GM12878 (cell line): ENCODE measurements at regions not wholly inside any gene's neighbourhood (a gene's known extent, or its start where the extent isn't known, plus 50 kb on each side); places are given as distances from the start of the nearest gene placed in this dataset.

Source experiments
- ATAC-seq: fragments of 200-7000 bp; cut with Tn5 transposase; 3 replicates; pipeline ENCODE4 v1.9.1; 2020; ENCODE audit warnings: mild to moderate bottlenecking, moderate library complexity
- BruUV-seq: library from RNA; stranded (reverse); fragments of 400-500 nt; replicated peaks from 2 replicates; lab custom pipeline; 2021; lab: Mats Ljungman, UMichigan
- CTCF ChIA-PET: fragments of 300-600 bp; sonication (Branson Sonifier 250); formaldehyde crosslinking; extraction: SDS; loops from one replicate; lab custom pipeline; 2021; ENCODE audit warnings: inconsistent platforms; lab: Yijun Ruan, JAX
- POLR2A ChIA-PET: fragments of 350-600 bp; formaldehyde crosslinking; extraction: SDS; loops from one replicate; lab custom pipeline; 2021; ENCODE audit warnings: inconsistent platforms; lab: Charles Lee
- RAD21 ChIA-PET: fragments of 300-600 bp; sonication (Branson Sonifier 250); formaldehyde crosslinking; loops from one replicate; lab custom pipeline; 2023; ENCODE audit warnings: antibody characterized with exemption; ENCODE audit not compliant: unreplicated experiment; lab: Charles Lee
- SMC1A ChIA-PET: fragments of 300-600 bp; sonication (Branson Sonifier 250); formaldehyde crosslinking; loops from one replicate; lab custom pipeline; 2023; ENCODE audit not compliant: unreplicated experiment, uncharacterized antibody; lab: Charles Lee
- DNase-seq: peaks from one replicate; pipeline ENCODE4 v3.0.0-alpha.2; 2011; ENCODE audit warnings: low read depth, low spot score
- FAIRE-seq: peaks from 3 replicates; lab custom pipeline; 2011; peaks lifted over from hg19 to GRCh38; lab: Jason Lieb, UNC
- H2AFZ ChIP-seq: 2 replicates; pipeline ENCODE4 v1.6.0; 2011; ENCODE audit warnings: low read depth, low read length, control low read depth; ENCODE audit not compliant: control insufficient read depth
- H3K27ac ChIP-seq: 2 replicates; pipeline ENCODE4 v1.5.1; 2011; ENCODE audit warnings: control low read depth; ENCODE audit not compliant: control insufficient read depth, insufficient read depth
- H3K27me3 ChIP-seq, 2 experiments: replicated peaks in 1 of 2; 2 replicates each; pipeline versions ENCODE4 v1.6.0 to v1.6.1; 2011; ENCODE audit warnings: low read length in 1 of 2; ENCODE audit not compliant: control insufficient read depth in 2 of 2, insufficient read depth in 2 of 2
- H3K36me3 ChIP-seq, 2 experiments: 2 replicates each; pipeline ENCODE4 v1.5.1; 2011; ENCODE audit warnings: low read length in 1 of 2; ENCODE audit not compliant: control insufficient read depth in 2 of 2, insufficient read depth in 2 of 2
- H3K4me1 ChIP-seq: 2 replicates; pipeline ENCODE4 v1.6.1; 2011; ENCODE audit warnings: mild to moderate bottlenecking, low read length, moderate library complexity, mixed read lengths; ENCODE audit not compliant: control insufficient read depth, insufficient read depth
- H3K4me2 ChIP-seq: 2 replicates; pipeline ENCODE4 v1.6.0; 2011; ENCODE audit warnings: control low read depth; ENCODE audit not compliant: control insufficient read depth, insufficient read depth
- H3K4me3 ChIP-seq: fragments of 200-600 bp; sonication (generic); 2 replicates; pipeline ENCODE4 v1.5.1; 2016
- H3K79me2 ChIP-seq: 2 replicates; pipeline ENCODE4 v1.6.0; 2011; ENCODE audit warnings: low read length; ENCODE audit not compliant: control insufficient read depth, insufficient read depth
- H3K9ac ChIP-seq: 2 replicates; pipeline ENCODE4 v1.8.0; 2011; ENCODE audit warnings: low read length, control low read depth, mixed read lengths; ENCODE audit not compliant: control insufficient read depth, insufficient read depth
- H3K9me3 ChIP-seq: replicated peaks from 3 replicates; pipeline ENCODE4 v1.5.1; 2011; ENCODE audit warnings: mild to moderate bottlenecking, low read length; ENCODE audit not compliant: control insufficient read depth, insufficient read depth
- H4K20me1 ChIP-seq: 2 replicates; pipeline ENCODE4 v1.6.0; 2011; ENCODE audit not compliant: control insufficient read depth, insufficient read depth
- CBFB ChIP-seq: IDR thresholded peaks from 2 replicates; pipeline ENCODE4 v1.6.1; 2016; ENCODE audit warnings: antibody characterized with exemption, low read depth
- CHD4 ChIP-seq: fragments of 200-600 bp; sonication (generic); IDR thresholded peaks from 2 replicates; pipeline ENCODE4 v1.6.1; 2016; ENCODE audit warnings: mild to moderate bottlenecking
- GATAD2B ChIP-seq: fragments of 450-650 bp; conservative IDR thresholded peaks from 2 replicates; pipeline ENCODE4 v1.6.1; 2017; ENCODE audit warnings: low read depth, mild to moderate bottlenecking, moderate library complexity
- HDGF ChIP-seq: fragments of 450-650 bp; IDR thresholded peaks from 2 replicates; pipeline ENCODE4 v1.6.1; 2016; ENCODE audit warnings: antibody characterized with exemption
- IKZF1 ChIP-seq: fragments of 450-650 bp; conservative IDR thresholded peaks from 2 replicates; pipeline ENCODE4 v1.6.1; 2017; ENCODE audit warnings: antibody characterized with exemption, mild to moderate bottlenecking
- NFXL1 ChIP-seq: fragments of 450-650 bp; IDR thresholded peaks from 2 replicates; pipeline ENCODE4 v1.6.1; 2017; ENCODE audit warnings: antibody characterized with exemption, mild to moderate bottlenecking, borderline replicate concordance
- PML ChIP-seq: IDR thresholded peaks from 2 replicates; pipeline ENCODE4 v1.6.1; 2012; ENCODE audit warnings: low read length, inconsistent platforms
- RB1 ChIP-seq: fragments of 450-650 bp; formaldehyde crosslinking; IDR thresholded peaks from 2 replicates; pipeline ENCODE4 v1.6.1; 2017; ENCODE audit warnings: mild to moderate bottlenecking, borderline replicate concordance
- RBBP5 ChIP-seq: fragments of 200-600 bp; sonication (generic); conservative IDR thresholded peaks from 2 replicates; pipeline ENCODE4 v1.6.1; 2016
- RELA ChIP-seq: fragments of 450-650 bp; IDR thresholded peaks from 2 replicates; pipeline ENCODE4 v1.8.0; 2014; ENCODE audit warnings: borderline replicate concordance; ENCODE audit not compliant: partially characterized antibody
- RUNX3 ChIP-seq: IDR thresholded peaks from 2 replicates; pipeline ENCODE4 v1.6.1; 2012; ENCODE audit warnings: low read length, inconsistent platforms
- SRF ChIP-seq, 2 experiments: IDR thresholded peaks; 2 replicates each; pipeline ENCODE4 v1.6.1; 2011; ENCODE audit warnings: low read depth in 2 of 2, low read length in 2 of 2, mild to moderate bottlenecking in 1 of 2, moderate library complexity in 1 of 2
- STAT1 ChIP-seq: fragments of 450-650 bp; conservative IDR thresholded peaks from 2 replicates; pipeline ENCODE4 v1.6.1; 2014; ENCODE audit warnings: antibody characterized with exemption, mild to moderate bottlenecking
- TCF7 ChIP-seq: IDR thresholded peaks from 2 replicates; pipeline ENCODE4 v1.6.1; 2014; ENCODE audit warnings: antibody characterized with exemption, borderline replicate concordance
- YY1 ChIP-seq: IDR thresholded peaks from 2 replicates; pipeline ENCODE4 v1.6.1; 2011; ENCODE audit warnings: low read depth, mild to moderate bottlenecking, low read length
- ZNF384 ChIP-seq: IDR thresholded peaks from 2 replicates; pipeline ENCODE4 v1.6.1; 2012; ENCODE audit warnings: low read depth, mild to moderate bottlenecking, low read length, improper control_type of control experiment, borderline replicate concordance
- WGBS: methylation state at CpG from one replicate; pipeline ENCODE4 v1.1.6; 2016; ENCODE audit warnings: low lambda C conversion rate; ENCODE audit not compliant: insufficient replicate concordance, insufficient coverage; ENCODE audit errors: missing lambda C conversion rate; 5-methylcytosine and 5-hydroxymethylcytosine counted together
- in situ Hi-C: fragments of 300-500 bp; cut with MboI; formaldehyde crosslinking; loops from 9 replicates; pipeline ENCODE4 v1.14.3; 2018; ENCODE audit warnings: mixed read lengths
- intact Hi-C: fragments of 100-400 bp; cut with micrococcal nuclease; formaldehyde crosslinking; loops from one replicate; pipeline ENCODE4 v1.14.2; 2022; ENCODE audit not compliant: unreplicated experiment
- TF ChIP-seq, protein P1 (sequence below): IDR thresholded peaks from 2 replicates; pipeline ENCODE4 v1.6.1; 2012; ENCODE audit warnings: low read length, inconsistent platforms
- TF ChIP-seq, protein P2 (sequence below): IDR thresholded peaks from 2 replicates; pipeline ENCODE4 v1.6.1; 2011; ENCODE audit warnings: low read depth, low read length, improper control_type of control experiment, borderline replicate concordance
- TF ChIP-seq, protein P3 (sequence below): IDR thresholded peaks from 2 replicates; pipeline ENCODE4 v1.6.1; 2012; ENCODE audit warnings: low read depth, low read length, improper control_type of control experiment
- TF ChIP-seq, protein P4 (sequence below): fragments of 450-650 bp; IDR thresholded peaks from 2 replicates; pipeline ENCODE4 v1.6.1; 2016; ENCODE audit warnings: mild to moderate bottlenecking

DNA sequence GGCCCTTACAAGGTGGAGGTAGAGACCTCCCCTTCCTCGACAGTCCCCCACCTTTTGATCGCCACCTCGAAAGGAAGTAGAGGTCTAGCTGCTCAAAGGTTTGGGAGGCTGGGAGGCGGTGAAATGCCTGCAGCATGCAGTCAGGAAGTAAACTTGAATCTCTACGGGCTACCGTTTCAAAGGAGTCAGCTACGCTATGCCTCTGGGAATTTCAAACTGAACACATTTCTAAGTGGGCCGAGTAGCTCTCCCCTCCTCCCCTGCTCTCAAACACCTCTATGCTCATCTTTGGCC, 68.0 kb downstream of the CXCL12 start:
- Histone ChIP-seq H3K9ac (no peak overlapping the region), H3K27ac (no peak overlapping the region)
- BruUV-seq = no TSS peak

More for the DNA sequence above, 68.0 kb downstream of the CXCL12 start:
- CTCF ChIA-PET = no interaction called here
- H3K9me3 ChIP-seq = no peaks in the 10 kb centered on the region; the same call in 1 of the 3 replicates
- DNase-seq (no peak), ATAC-seq (no peak)
- H4K20me1 ChIP-seq = no peaks in the 10 kb centered on the region
- RAD21 ChIA-PET = no interaction called here
- in situ Hi-C loops = no loop called here
- TF ChIP-seq TCF7 (no peak), YY1 (no peak), CBFB (no peak), NFXL1 (no peak), CHD4 (no peak), STAT1 (no peak), RUNX3 (no peak), RELA (no peak), IKZF1 (no peak), RB1 (no peak), HDGF (no peak), GATAD2B (no peak), SRF (IDR thresholded peaks at IDR 0.05; ENCODE audit: low read depth in 2 of 2, low read length in 2 of 2) (no peak), ZNF384 (no peak), PML (no peak), RBBP5 (no peak)
- TF ChIP-seq, protein P1, sequence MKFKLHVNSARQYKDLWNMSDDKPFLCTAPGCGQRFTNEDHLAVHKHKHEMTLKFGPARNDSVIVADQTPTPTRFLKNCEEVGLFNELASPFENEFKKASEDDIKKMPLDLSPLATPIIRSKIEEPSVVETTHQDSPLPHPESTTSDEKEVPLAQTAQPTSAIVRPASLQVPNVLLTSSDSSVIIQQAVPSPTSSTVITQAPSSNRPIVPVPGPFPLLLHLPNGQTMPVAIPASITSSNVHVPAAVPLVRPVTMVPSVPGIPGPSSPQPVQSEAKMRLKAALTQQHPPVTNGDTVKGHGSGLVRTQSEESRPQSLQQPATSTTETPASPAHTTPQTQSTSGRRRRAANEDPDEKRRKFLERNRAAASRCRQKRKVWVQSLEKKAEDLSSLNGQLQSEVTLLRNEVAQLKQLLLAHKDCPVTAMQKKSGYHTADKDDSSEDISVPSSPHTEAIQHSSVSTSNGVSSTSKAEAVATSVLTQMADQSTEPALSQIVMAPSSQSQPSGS = no peak
- TF ChIP-seq, protein P2, sequence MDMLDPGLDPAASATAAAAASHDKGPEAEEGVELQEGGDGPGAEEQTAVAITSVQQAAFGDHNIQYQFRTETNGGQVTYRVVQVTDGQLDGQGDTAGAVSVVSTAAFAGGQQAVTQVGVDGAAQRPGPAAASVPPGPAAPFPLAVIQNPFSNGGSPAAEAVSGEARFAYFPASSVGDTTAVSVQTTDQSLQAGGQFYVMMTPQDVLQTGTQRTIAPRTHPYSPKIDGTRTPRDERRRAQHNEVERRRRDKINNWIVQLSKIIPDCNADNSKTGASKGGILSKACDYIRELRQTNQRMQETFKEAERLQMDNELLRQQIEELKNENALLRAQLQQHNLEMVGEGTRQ = no peak
- TF ChIP-seq, protein P3, sequence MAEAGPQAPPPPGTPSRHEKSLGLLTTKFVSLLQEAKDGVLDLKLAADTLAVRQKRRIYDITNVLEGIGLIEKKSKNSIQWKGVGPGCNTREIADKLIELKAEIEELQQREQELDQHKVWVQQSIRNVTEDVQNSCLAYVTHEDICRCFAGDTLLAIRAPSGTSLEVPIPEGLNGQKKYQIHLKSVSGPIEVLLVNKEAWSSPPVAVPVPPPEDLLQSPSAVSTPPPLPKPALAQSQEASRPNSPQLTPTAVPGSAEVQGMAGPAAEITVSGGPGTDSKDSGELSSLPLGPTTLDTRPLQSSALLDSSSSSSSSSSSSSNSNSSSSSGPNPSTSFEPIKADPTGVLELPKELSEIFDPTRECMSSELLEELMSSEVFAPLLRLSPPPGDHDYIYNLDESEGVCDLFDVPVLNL = no peak
- TF ChIP-seq, protein P4, sequence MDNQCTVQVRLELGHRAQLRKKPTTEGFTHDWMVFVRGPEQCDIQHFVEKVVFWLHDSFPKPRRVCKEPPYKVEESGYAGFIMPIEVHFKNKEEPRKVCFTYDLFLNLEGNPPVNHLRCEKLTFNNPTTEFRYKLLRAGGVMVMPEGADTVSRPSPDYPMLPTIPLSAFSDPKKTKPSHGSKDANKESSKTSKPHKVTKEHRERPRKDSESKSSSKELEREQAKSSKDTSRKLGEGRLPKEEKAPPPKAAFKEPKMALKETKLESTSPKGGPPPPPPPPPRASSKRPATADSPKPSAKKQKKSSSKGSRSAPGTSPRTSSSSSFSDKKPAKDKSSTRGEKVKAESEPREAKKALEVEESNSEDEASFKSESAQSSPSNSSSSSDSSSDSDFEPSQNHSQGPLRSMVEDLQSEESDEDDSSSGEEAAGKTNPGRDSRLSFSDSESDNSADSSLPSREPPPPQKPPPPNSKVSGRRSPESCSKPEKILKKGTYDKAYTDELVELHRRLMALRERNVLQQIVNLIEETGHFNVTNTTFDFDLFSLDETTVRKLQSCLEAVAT = no peak
- TF ChIP-seq, all 136 proteins: peak for 0
- ChIA-PET SMC1A (interaction anchor here (1.3 kb wide), 1 partner anchor 282 kb away, joined by 3 read pairs; no protein-coding TSS in a partner anchor), POLR2A (interaction anchor here (0.5 to 0.6 kb wide), 2 partner anchors 288 to 1398 kb away, joined by 5 to 6 read pairs; no protein-coding TSS in a partner anchor)
- H3K27me3 ChIP-seq = no peaks in the 10 kb centered on the region
- H3K4me2 ChIP-seq = no peak overlapping the region
- H3K79me2 ChIP-seq = no peaks in the 10 kb centered on the region
- intact Hi-C loops = no loop called here
- no peak overlapping the region for H2AFZ ChIP-seq
- H3K4me1 ChIP-seq = peaks cover 5% of the 10 kb centered on the region
- no peaks in the 10 kb centered on the region for H3K36me3 ChIP-seq
- no peak for FAIRE-seq
- no peak overlapping the region for H3K4me3 ChIP-seq
- 79% methylated on average over 8 of the region's 8 CpGs for WGBS
